Thymus (tissue), 11 donors: ENCODE measurements at regions not wholly inside any gene's neighbourhood (a gene's known extent, or its start where the extent isn't known, plus 50 kb on each side); places are given as distances from the start of the nearest gene placed in this dataset.

ENCODE experiments used
- DNase-seq, 9 donors: peaks; one replicate each; pipeline ENCODE4 v3.0.0-alpha.2; 2013; ENCODE audit warnings: low spot score in 9 of 9, low read depth in 6 of 9, missing footprints in 1 of 9
- H3K27ac ChIP-seq, 2 donors: one replicate each; pipeline ENCODE4 v1.5.1; 2013; ENCODE audit warnings: control low read depth in 1 of 2, low read depth in 1 of 2, low read length in 1 of 2, mild to moderate bottlenecking in 1 of 2, moderate library complexity in 1 of 2
- H3K27me3 ChIP-seq, 2 donors: one replicate each; pipeline ENCODE4 v1.5.1; 2013; ENCODE audit warnings: low read length in 1 of 2; ENCODE audit not compliant: control insufficient read depth in 2 of 2, insufficient read depth in 1 of 2
- H3K36me3 ChIP-seq, 2 donors: one replicate each; pipeline ENCODE4 v1.5.1; 2013; ENCODE audit warnings: low read length in 1 of 2, mild to moderate bottlenecking in 1 of 2, moderate library complexity in 1 of 2; ENCODE audit not compliant: control insufficient read depth in 2 of 2, insufficient read depth in 2 of 2
- H3K4me1 ChIP-seq, 2 donors: one replicate each; pipeline ENCODE4 v1.5.1; 2013; ENCODE audit warnings: low read length in 2 of 2; ENCODE audit not compliant: control insufficient read depth in 2 of 2, insufficient read depth in 2 of 2
- H3K4me3 ChIP-seq, 2 donors: one replicate each; pipeline ENCODE4 v1.5.1; 2013; ENCODE audit warnings: low read length in 2 of 2, control low read depth in 1 of 2, mild to moderate bottlenecking in 1 of 2
- H3K9me3 ChIP-seq, 2 donors: one replicate each; pipeline ENCODE4 v1.5.1; 2013; ENCODE audit warnings: low read length in 1 of 2, mild to moderate bottlenecking in 1 of 2; ENCODE audit not compliant: control insufficient read depth in 2 of 2, insufficient read depth in 1 of 2
- WGBS: extraction: QIAGEN DNeasy Blood & Tissue Kit; methylation state at CpG from one replicate; pipeline ENCODE4 v1.1.7; 2013; 5-methylcytosine and 5-hydroxymethylcytosine counted together
- donor health status: healthy.

- H3K4me3 ChIP-seq = no peak overlapping the region
- no peak for DNase-seq
- no peaks in the 10 kb centered on the region for H3K36me3 ChIP-seq
- H3K27ac ChIP-seq = no peak overlapping the region
- 82% methylated on average over 14 of the region's 14 CpGs for WGBS
- no peaks in the 10 kb centered on the region for H3K9me3 ChIP-seq
- H3K4me1 ChIP-seq = no peaks in the 10 kb centered on the region
- peaks cover 0 to 6% of the 10 kb centered on the region in 2 donors for H3K27me3 ChIP-seq
These were observed 421.5 kb downstream of the BRD1 start for GRCh38 chr22:49406047-49406650.

- Histone ChIP-seq H3K27me3 (peaks cover 0 to 6% of the 10 kb centered on the region in 2 donors), H3K36me3 (no peaks in the 10 kb centered on the region), H3K9me3 (no peaks in the 10 kb centered on the region), H3K4me1 (no peaks in the 10 kb centered on the region), H3K4me3 (no peak overlapping the region), H3K27ac (no peak overlapping the region)
- 58% methylated on average over 3 of the region's 3 CpGs for WGBS
- DNase-seq = no peak
These were observed 422.1 kb downstream of the BRD1 start for GRCh38 chr22:49405590-49405989.

- peaks cover 0 to 6% of the 10 kb centered on the region in 2 donors for H3K27me3 ChIP-seq
- no peak for DNase-seq
These were observed 423.0 kb downstream of the BRD1 start for GRCh38 chr22:49404576-49405241.

GRCh38 chr22:49404020-49404419 lies 423.7 kb downstream of the BRD1 start:
- Histone ChIP-seq H3K9me3 (no peaks in the 10 kb centered on the region), H3K4me3 (no peak overlapping the region), H3K27me3 (peaks cover 0 to 6% of the 10 kb centered on the region in 2 donors), H3K27ac (no peak overlapping the region), H3K4me1 (no peaks in the 10 kb centered on the region), H3K36me3 (no peaks in the 10 kb centered on the region)
- no peak for DNase-seq
- WGBS = 91% methylated on average over 10 of the region's 10 CpGs

More at GRCh38 chr22:49404576-49405241, 423.0 kb downstream of the BRD1 start:
- WGBS = 66% methylated on average over 27 of the region's 27 CpGs
- H3K4me1 ChIP-seq = no peaks in the 10 kb centered on the region
- H3K9me3 ChIP-seq = no peaks in the 10 kb centered on the region
- H3K27ac ChIP-seq = no peak overlapping the region
- no peak overlapping the region for H3K4me3 ChIP-seq
- no peaks in the 10 kb centered on the region for H3K36me3 ChIP-seq

- no peaks in the 10 kb centered on the region for H3K9me3 ChIP-seq
- no peak overlapping the region for H3K4me3 ChIP-seq
- DNase-seq = no peak
- WGBS = 85% methylated on average over 6 of the region's 6 CpGs
- H3K36me3 ChIP-seq = no peaks in the 10 kb centered on the region
- H3K27ac ChIP-seq = no peak overlapping the region
- H3K27me3 ChIP-seq = peaks cover 0 to 6% of the 10 kb centered on the region in 2 donors
- H3K4me1 ChIP-seq = no peaks in the 10 kb centered on the region
These were observed 424.6 kb downstream of the BRD1 start for GRCh38 chr22:49403102-49403501.

GRCh38 chr22:49402169-49402568 lies 425.5 kb downstream of the BRD1 start:
- H3K9me3 ChIP-seq = no peaks in the 10 kb centered on the region
- DNase-seq = no peak
- H3K36me3 ChIP-seq = no peaks in the 10 kb centered on the region
- no peak overlapping the region for H3K4me3 ChIP-seq
- peaks cover 0 to 6% of the 10 kb centered on the region in 2 donors for H3K27me3 ChIP-seq
- 72% methylated on average over 12 of the region's 12 CpGs for WGBS
- H3K27ac ChIP-seq = no peak overlapping the region
- H3K4me1 ChIP-seq = no peaks in the 10 kb centered on the region

GRCh38 chr22:49400941-49401598 lies 426.6 kb downstream of the BRD1 start:
- no peak overlapping the region for H3K27ac ChIP-seq
- no peaks in the 10 kb centered on the region for H3K36me3 ChIP-seq
- no peaks in the 10 kb centered on the region for H3K4me1 ChIP-seq
- WGBS = 88% methylated on average over 16 of the region's 16 CpGs
- H3K27me3 ChIP-seq = peaks cover 2 to 6% of the 10 kb centered on the region in 2 donors
- no peaks in the 10 kb centered on the region for H3K9me3 ChIP-seq
- H3K4me3 ChIP-seq = no peak overlapping the region
- no peak for DNase-seq

- H3K9me3 ChIP-seq = no peaks in the 10 kb centered on the region
- H3K4me1 ChIP-seq = no peaks in the 10 kb centered on the region
- no peaks in the 10 kb centered on the region for H3K36me3 ChIP-seq
- DNase-seq = no peak
- H3K27me3 ChIP-seq = peaks cover 2 to 6% of the 10 kb centered on the region in 2 donors
- H3K4me3 ChIP-seq = no peak overlapping the region
- 91% methylated on average over 24 of the region's 24 CpGs for WGBS
- no peak overlapping the region for H3K27ac ChIP-seq
These were observed 427.3 kb downstream of the BRD1 start for GRCh38 chr22:49400136-49400940.

- Histone ChIP-seq H3K4me1 (no peaks in the 10 kb centered on the region), H3K9me3 (no peaks in the 10 kb centered on the region), H3K27me3 (peaks cover 0 to 2% of the 10 kb centered on the region in 2 donors), H3K27ac (no peak overlapping the region), H3K36me3 (no peaks in the 10 kb centered on the region), H3K4me3 (no peak overlapping the region)
- 85% methylated on average over 15 of the region's 15 CpGs for WGBS
- no peak for DNase-seq
These were observed 429.0 kb downstream of the BRD1 start for GRCh38 chr22:49398646-49399045.
